ENCODE measurements at regions not wholly inside any gene's neighbourhood (a gene's known extent, or its start where the extent isn't known, plus 50 kb on each side); places are given as distances from the start of the nearest gene placed in this dataset.

- Mint-ChIP-seq H3K4me3 (no peak overlapping the region), H3K9me3 (no peaks in the 10 kb centered on the region), H3K27me3 (peaks cover 0 to 2% of the 10 kb centered on the region in 2 donors), H3K4me1 (ENCODE audit: low read depth in 2 of 2) (peaks cover 0 to 12% of the 10 kb centered on the region in 2 donors), H3K36me3 (no peaks in the 10 kb centered on the region), H3K27ac (no peak overlapping the region)
- ATAC-seq, result no peak
- no peak for DNase-seq (ENCODE audit: low spot score)
Observed at GRCh38 chr5:89444088-89444487, 561.1 kb upstream of the MEF2C start.

- H3K36me3 Mint-ChIP-seq, result no peaks in the 10 kb centered on the region
- DNase-seq (ENCODE audit: low spot score), result no peak
- no peaks in the 10 kb centered on the region for H3K9me3 Mint-ChIP-seq
- H3K4me1 Mint-ChIP-seq (ENCODE audit: low read depth in 2 of 2), result peaks cover 0 to 12% of the 10 kb centered on the region in 2 donors
- no peak overlapping the region for H3K27ac Mint-ChIP-seq
- peaks cover 0 to 2% of the 10 kb centered on the region in 2 donors for H3K27me3 Mint-ChIP-seq
- peak overlapping the region; percentile 8 for H3K4me3 Mint-ChIP-seq
- ATAC-seq, result no peak
Observed at GRCh38 chr5:89443508-89443907, 560.5 kb upstream of the MEF2C start.

DNA sequence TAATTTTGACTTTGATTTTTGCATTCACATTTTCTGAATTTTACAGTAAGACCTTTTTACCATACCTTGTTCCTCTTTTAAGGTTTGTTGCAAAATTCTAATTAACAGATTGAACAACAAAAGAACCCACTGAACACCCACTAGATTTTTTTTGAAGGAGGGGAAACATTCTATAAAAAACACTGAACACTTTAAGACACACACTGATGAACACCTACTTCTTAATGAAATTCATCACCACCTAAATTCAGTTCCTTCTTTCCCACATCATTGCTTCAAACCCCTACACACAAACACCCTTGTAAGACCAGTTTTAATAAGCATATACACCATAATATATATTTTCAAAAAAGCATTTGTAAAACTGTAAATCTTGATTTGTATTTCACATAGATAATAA, 559.0 kb upstream of the MEF2C start:
- H3K4me3 Mint-ChIP-seq, result no peak overlapping the region

DNA sequence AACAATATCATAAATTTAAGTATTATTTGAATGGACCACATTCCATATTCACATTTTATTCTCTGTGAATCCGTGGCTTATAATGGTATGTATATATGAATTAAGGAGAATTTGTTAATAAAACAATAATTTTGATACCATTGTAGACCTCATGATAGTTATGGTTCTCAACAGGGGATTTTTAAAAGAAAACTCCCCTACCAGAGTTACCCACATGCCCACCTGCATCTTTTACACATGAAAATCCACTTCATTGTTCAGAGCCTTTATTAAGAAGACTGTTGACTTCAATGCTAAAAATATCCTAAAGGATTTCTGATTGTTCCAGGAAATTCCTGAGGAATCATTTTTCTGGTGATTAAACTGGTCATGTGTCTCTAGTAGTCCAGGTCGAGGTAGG, 557.7 kb upstream of the MEF2C start:
- peaks cover 0 to 16% of the 10 kb centered on the region in 2 donors for H3K4me1 Mint-ChIP-seq (ENCODE audit: low read depth in 2 of 2)
- no peak overlapping the region for H3K4me3 Mint-ChIP-seq
- no peaks in the 10 kb centered on the region for H3K9me3 Mint-ChIP-seq
- H3K27me3 Mint-ChIP-seq, result no peaks in the 10 kb centered on the region
- no peak overlapping the region for H3K27ac Mint-ChIP-seq
- DNase-seq (ENCODE audit: low spot score) (no peak), ATAC-seq (no peak)
- H3K36me3 Mint-ChIP-seq, result no peaks in the 10 kb centered on the region

More for the DNA sequence above, 559.0 kb upstream of the MEF2C start:
- ATAC-seq (no peak), DNase-seq (ENCODE audit: low spot score) (no peak)
- H3K27ac Mint-ChIP-seq, result no peak overlapping the region
- no peaks in the 10 kb centered on the region for H3K9me3 Mint-ChIP-seq
- H3K4me1 Mint-ChIP-seq (ENCODE audit: low read depth in 2 of 2), result peaks cover 0 to 12% of the 10 kb centered on the region in 2 donors
- no peaks in the 10 kb centered on the region for H3K36me3 Mint-ChIP-seq
- no peaks in the 10 kb centered on the region for H3K27me3 Mint-ChIP-seq

DNA sequence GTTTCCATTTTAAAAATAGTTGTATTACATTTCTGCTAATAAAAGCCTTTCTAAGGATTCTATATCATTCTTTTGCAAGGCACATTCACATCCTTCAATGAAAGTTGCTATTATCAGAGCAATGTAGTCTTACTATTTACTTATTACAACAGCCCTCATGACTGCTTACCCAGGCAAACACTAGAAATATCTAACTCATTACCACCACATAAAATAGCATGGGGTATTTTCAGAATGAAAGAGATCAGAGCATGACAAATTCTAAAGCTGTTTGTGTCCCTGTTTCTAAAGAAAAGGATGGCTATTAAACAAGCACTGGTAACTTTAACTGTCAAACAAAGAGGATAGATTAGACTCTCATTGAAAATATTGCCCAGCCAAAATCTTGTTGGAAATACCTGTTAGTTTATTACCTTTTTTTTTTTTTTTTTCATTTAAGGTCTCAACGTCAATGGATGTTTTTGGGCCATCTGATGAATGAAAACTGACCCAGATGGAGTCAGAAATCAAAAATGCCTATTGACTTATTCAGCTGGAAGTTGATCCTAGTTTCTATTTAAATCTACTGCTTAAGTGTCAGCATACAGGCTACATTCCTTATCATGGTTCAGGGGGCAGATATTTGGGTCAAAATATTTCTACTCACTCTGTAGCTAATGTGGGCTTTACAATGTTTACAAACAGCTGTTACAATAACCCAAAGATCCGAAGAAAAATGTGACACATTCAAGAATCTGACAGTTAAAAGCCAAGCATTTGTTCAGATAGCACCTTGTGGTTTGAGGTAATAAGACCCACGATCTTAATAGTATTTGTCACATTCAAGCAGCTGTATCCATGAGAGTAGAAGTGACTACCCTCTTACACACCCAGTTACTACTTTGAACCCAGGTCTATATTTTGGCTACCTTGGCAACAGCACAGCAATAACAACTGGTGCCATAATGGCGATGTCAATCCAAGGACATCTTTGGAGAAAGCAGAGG, 554.8 kb upstream of the MEF2C start:
- no peaks in the 10 kb centered on the region for H3K9me3 Mint-ChIP-seq
- peaks cover 0 to 6% of the 10 kb centered on the region in 2 donors for H3K4me1 Mint-ChIP-seq (ENCODE audit: low read depth in 2 of 2)
- no peaks in the 10 kb centered on the region for H3K27me3 Mint-ChIP-seq
- DNase-seq (ENCODE audit: low spot score), result no peak
- H3K4me3 Mint-ChIP-seq, result no peak overlapping the region
- H3K27ac Mint-ChIP-seq, result no peak overlapping the region
- no peak for ATAC-seq
- no peaks in the 10 kb centered on the region for H3K36me3 Mint-ChIP-seq

DNA sequence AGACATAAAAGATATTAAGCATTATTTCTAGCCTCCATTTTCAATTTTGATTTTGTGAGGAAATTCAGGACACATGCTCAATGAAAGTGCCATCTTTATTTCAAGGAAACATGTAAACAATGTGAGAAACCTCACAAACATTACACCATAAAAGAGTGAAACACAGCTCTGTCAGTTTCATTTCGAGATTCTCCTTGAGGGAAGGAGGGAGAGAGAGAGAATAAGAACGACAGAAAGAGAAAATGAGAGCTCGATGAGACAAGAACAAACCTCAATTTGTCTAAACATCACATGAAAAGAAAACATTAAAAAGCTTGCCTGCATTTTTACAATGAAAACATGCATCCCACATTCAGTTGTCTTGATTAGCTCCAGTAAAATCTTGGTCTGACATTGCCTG, 553.5 kb upstream of the MEF2C start:
- Mint-ChIP-seq H3K27me3 (no peaks in the 10 kb centered on the region), H3K27ac (no peak overlapping the region), H3K4me1 (ENCODE audit: low read depth in 2 of 2) (peaks cover 0 to 6% of the 10 kb centered on the region in 2 donors), H3K9me3 (no peaks in the 10 kb centered on the region), H3K36me3 (no peaks in the 10 kb centered on the region), H3K4me3 (no peak overlapping the region)
- ATAC-seq (no peak), DNase-seq (ENCODE audit: low spot score) (no peak)

GRCh38 chr5:89435347-89435746, 552.4 kb upstream of the MEF2C start:
- no peak overlapping the region for H3K27ac Mint-ChIP-seq
- no peaks in the 10 kb centered on the region for H3K27me3 Mint-ChIP-seq
- H3K36me3 Mint-ChIP-seq, result peaks cover 4% of the 10 kb centered on the region
- H3K4me3 Mint-ChIP-seq, result no peak overlapping the region
- DNase-seq (ENCODE audit: low spot score) (no peak), ATAC-seq (peak in 1 of 2 donors; percentile 15)
- peaks cover 0 to 6% of the 10 kb centered on the region in 2 donors for H3K4me1 Mint-ChIP-seq (ENCODE audit: low read depth in 2 of 2)
- no peaks in the 10 kb centered on the region for H3K9me3 Mint-ChIP-seq

- H3K4me3 Mint-ChIP-seq, result no peak overlapping the region
- H3K27ac Mint-ChIP-seq, result no peak overlapping the region
- peaks cover 4% of the 10 kb centered on the region for H3K36me3 Mint-ChIP-seq
- H3K9me3 Mint-ChIP-seq, result peaks cover 1% of the 10 kb centered on the region
- peaks cover 10 to 11% of the 10 kb centered on the region in 2 donors for H3K4me1 Mint-ChIP-seq (ENCODE audit: low read depth in 2 of 2)
- ATAC-seq (no peak), DNase-seq (ENCODE audit: low spot score) (no peak)
- H3K27me3 Mint-ChIP-seq, result peaks cover 0 to 2% of the 10 kb centered on the region in 2 donors
Observed at GRCh38 chr5:89428624-89429023, 545.6 kb upstream of the MEF2C start.

DNA sequence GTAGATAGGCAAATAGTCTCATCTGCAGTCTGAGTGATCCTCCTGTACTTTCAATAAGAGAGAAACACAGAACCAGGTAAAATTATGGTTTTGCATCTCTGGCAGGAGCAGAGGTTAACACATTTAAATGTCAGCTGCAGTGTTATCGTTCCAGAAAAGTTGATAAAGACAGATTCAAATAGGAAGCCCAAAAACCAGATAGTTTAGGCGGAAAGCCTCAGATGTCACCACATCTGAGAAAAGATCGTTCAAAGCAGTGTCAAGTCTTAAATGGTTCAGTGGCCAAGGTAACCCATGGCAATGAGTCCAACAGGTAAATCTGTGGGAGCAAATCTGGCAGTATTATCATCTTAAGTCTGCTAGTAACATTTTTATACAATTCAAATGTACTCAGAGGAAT, 542.1 kb upstream of the MEF2C start:
- ATAC-seq (no peak), DNase-seq (ENCODE audit: low spot score) (no peak)
- no peaks in the 10 kb centered on the region for H3K36me3 Mint-ChIP-seq
- H3K4me1 Mint-ChIP-seq (ENCODE audit: low read depth in 2 of 2), result peaks cover 10 to 13% of the 10 kb centered on the region in 2 donors
- H3K27ac Mint-ChIP-seq, result no peak overlapping the region
- peaks cover 3% of the 10 kb centered on the region for H3K9me3 Mint-ChIP-seq
- H3K27me3 Mint-ChIP-seq, result peaks cover 0 to 2% of the 10 kb centered on the region in 2 donors
- no peak overlapping the region for H3K4me3 Mint-ChIP-seq

GRCh38 chr5:89421035-89421434, 538.1 kb upstream of the MEF2C start:
- ATAC-seq (no peak), DNase-seq (ENCODE audit: low spot score) (no peak)
- H3K36me3 Mint-ChIP-seq, result peaks cover 4% of the 10 kb centered on the region
- peaks cover 0 to 2% of the 10 kb centered on the region in 2 donors for H3K27me3 Mint-ChIP-seq
- no peak overlapping the region for H3K27ac Mint-ChIP-seq
- peaks cover 17% of the 10 kb centered on the region for H3K9me3 Mint-ChIP-seq
- H3K4me1 Mint-ChIP-seq (ENCODE audit: low read depth in 2 of 2), result peaks cover 10 to 17% of the 10 kb centered on the region in 2 donors
- no peak overlapping the region for H3K4me3 Mint-ChIP-seq

GRCh38 chr5:89418407-89419085, 535.6 kb upstream of the MEF2C start:
- H3K4me3 Mint-ChIP-seq, result no peak overlapping the region
- no peak for DNase-seq (ENCODE audit: low spot score)
- ATAC-seq, result no peak
- H3K27ac Mint-ChIP-seq, result no peak overlapping the region
- H3K9me3 Mint-ChIP-seq, result peaks cover 16% of the 10 kb centered on the region
- H3K4me1 Mint-ChIP-seq (ENCODE audit: low read depth in 2 of 2), result peaks cover 0 to 6% of the 10 kb centered on the region in 2 donors
- H3K27me3 Mint-ChIP-seq, result no peaks in the 10 kb centered on the region
- peaks cover 4% of the 10 kb centered on the region for H3K36me3 Mint-ChIP-seq

GRCh38 chr5:89417990-89418389, 535.0 kb upstream of the MEF2C start:
- ATAC-seq (no peak), DNase-seq (ENCODE audit: low spot score) (no peak)
- Mint-ChIP-seq H3K36me3 (peaks cover 4% of the 10 kb centered on the region), H3K27ac (no peak overlapping the region), H3K4me1 (ENCODE audit: low read depth in 2 of 2) (peaks cover 0 to 6% of the 10 kb centered on the region in 2 donors), H3K9me3 (peaks cover 14% of the 10 kb centered on the region), H3K27me3 (no peaks in the 10 kb centered on the region), H3K4me3 (no peak overlapping the region)

DNA sequence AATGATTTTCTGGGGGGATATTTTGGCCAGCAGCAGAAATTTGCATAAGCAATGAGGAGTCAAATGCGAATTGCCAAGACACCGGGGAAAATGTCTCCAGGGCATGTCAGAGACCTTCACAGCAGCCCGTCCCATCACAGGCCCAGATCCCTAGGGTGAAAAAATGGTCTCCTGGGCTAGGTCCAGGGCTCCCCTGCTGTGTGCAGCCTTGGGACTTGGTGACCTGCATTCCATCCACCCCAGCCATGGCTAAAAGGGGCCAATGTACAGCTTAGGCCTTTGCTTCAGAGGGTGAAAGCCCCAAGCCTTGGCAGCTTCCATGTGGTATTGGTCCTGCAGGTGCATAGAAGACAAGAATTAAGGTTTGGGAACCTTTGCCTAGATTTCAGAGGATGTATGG, 534.5 kb upstream of the MEF2C start:
- Mint-ChIP-seq H3K36me3 (peaks cover 4% of the 10 kb centered on the region), H3K4me1 (ENCODE audit: low read depth in 2 of 2) (peaks cover 0 to 6% of the 10 kb centered on the region in 2 donors), H3K4me3 (no peak overlapping the region), H3K27me3 (no peaks in the 10 kb centered on the region), H3K27ac (no peak overlapping the region), H3K9me3 (peaks cover 14% of the 10 kb centered on the region)
- DNase-seq (ENCODE audit: low spot score), result no peak
- ATAC-seq, result no peak

- peaks cover 6% of the 10 kb centered on the region for H3K9me3 Mint-ChIP-seq
- H3K4me1 Mint-ChIP-seq (ENCODE audit: low read depth in 2 of 2), result no peaks in the 10 kb centered on the region
- no peaks in the 10 kb centered on the region for H3K36me3 Mint-ChIP-seq
- no peak overlapping the region for H3K27ac Mint-ChIP-seq
- no peak for DNase-seq (ENCODE audit: low spot score)
- no peak overlapping the region for H3K4me3 Mint-ChIP-seq
- H3K27me3 Mint-ChIP-seq, result no peaks in the 10 kb centered on the region
- ATAC-seq, result no peak
Observed at GRCh38 chr5:89411891-89412290, 528.9 kb upstream of the MEF2C start.
